H9 (cell line): ENCODE measurements at regions not wholly inside any gene's neighbourhood (a gene's known extent, or its start where the extent isn't known, plus 50 kb on each side); places are given as distances from the start of the nearest gene placed in this dataset.
"Not testable (repeated sequence)": the region's sequence is repeated elsewhere in the genome, so short reads cannot be mapped to it uniquely, and the experiment has no call there.

Source experiments
- DNase-seq: peaks from one replicate; pipeline ENCODE4 v3.0.0-alpha.2; 2017
- H2AFZ ChIP-seq: one replicate; pipeline ENCODE4 v1.6.1; 2013; ENCODE audit warnings: mild to moderate bottlenecking, low read length, control low read depth, moderate library complexity
- H2AK5ac ChIP-seq: 2 replicates; pipeline ENCODE4 v1.6.1; 2013; ENCODE audit warnings: low read length, control low read depth, mixed read lengths; ENCODE audit not compliant: insufficient read length
- H2BK120ac ChIP-seq: one replicate; pipeline ENCODE4 v1.6.1; 2013; ENCODE audit warnings: low read depth, mild to moderate bottlenecking, low read length, control low read depth, inconsistent platforms; ENCODE audit not compliant: poor library complexity, severe bottlenecking
- H2BK12ac ChIP-seq: 2 replicates; pipeline ENCODE4 v1.6.1; 2013; ENCODE audit warnings: low read length, control low read depth, mixed read lengths, low read depth; ENCODE audit not compliant: insufficient read length
- H2BK15ac ChIP-seq: 2 replicates; pipeline ENCODE4 v1.6.1; 2013; ENCODE audit warnings: low read depth, low read length, control low read depth
- H2BK20ac ChIP-seq: one replicate; pipeline ENCODE4 v1.6.1; 2013; ENCODE audit warnings: low read depth, mild to moderate bottlenecking, low read length, control low read depth, inconsistent platforms; ENCODE audit not compliant: poor library complexity, severe bottlenecking
- H2BK5ac ChIP-seq: 2 replicates; pipeline ENCODE4 v1.6.1; 2013; ENCODE audit warnings: low read length, control low read depth, mixed read lengths; ENCODE audit not compliant: insufficient read length
- H3K14ac ChIP-seq: 2 replicates; pipeline ENCODE4 v1.6.1; 2013; ENCODE audit warnings: low read length, control low read depth; ENCODE audit not compliant: insufficient read depth
- H3K18ac ChIP-seq: 2 replicates; pipeline ENCODE4 v1.6.1; 2013; ENCODE audit warnings: low read depth, mild to moderate bottlenecking, mixed read lengths, low read length, control low read depth; ENCODE audit not compliant: insufficient read length
- H3K23ac ChIP-seq: 2 replicates; pipeline ENCODE4 v1.6.1; 2013; ENCODE audit warnings: low read length, control low read depth, mixed read lengths, low read depth; ENCODE audit not compliant: insufficient read length
- H3K23me2 ChIP-seq: 2 replicates; pipeline ENCODE4 v1.6.1; 2013; ENCODE audit warnings: low read depth, mild to moderate bottlenecking, mixed read lengths, low read length, control low read depth; ENCODE audit not compliant: insufficient read length, poor library complexity, severe bottlenecking
- H3K27ac ChIP-seq: 2 replicates; pipeline ENCODE4 v1.5.1; 2013; ENCODE audit warnings: low read length, control low read depth, mixed read lengths, low read depth; ENCODE audit not compliant: insufficient read length
- H3K27me3 ChIP-seq: 2 replicates; pipeline ENCODE4 v1.6.1; 2013; ENCODE audit warnings: low read length, control low read depth, inconsistent platforms; ENCODE audit not compliant: insufficient read depth
- H3K4ac ChIP-seq: 2 replicates; pipeline ENCODE4 v1.6.1; 2013; ENCODE audit warnings: low read depth, mild to moderate bottlenecking, control low read depth, inconsistent platforms, low read length, moderate library complexity
- H3K4me1 ChIP-seq: 2 replicates; pipeline ENCODE4 v1.6.1; 2013; ENCODE audit warnings: low read length, control low read depth, inconsistent platforms; ENCODE audit not compliant: insufficient read depth
- H3K4me2 ChIP-seq: 2 replicates; pipeline ENCODE4 v1.6.1; 2013; ENCODE audit warnings: low read length, control low read depth, mixed read lengths; ENCODE audit not compliant: insufficient read length, insufficient read depth
- H3K56ac ChIP-seq: 2 replicates; pipeline ENCODE4 v1.6.1; 2013; ENCODE audit warnings: low read depth, mild to moderate bottlenecking, mixed read lengths, low read length, control low read depth; ENCODE audit not compliant: insufficient read length
- H3K79me1 ChIP-seq: 2 replicates; pipeline ENCODE4 v1.6.1; 2013; ENCODE audit warnings: low read depth, mild to moderate bottlenecking, moderate library complexity, low read length, control low read depth, inconsistent platforms; ENCODE audit not compliant: insufficient read depth, poor library complexity, severe bottlenecking
- H3K79me2 ChIP-seq: 2 replicates; pipeline ENCODE4 v1.6.1; 2013; ENCODE audit warnings: low read length, control low read depth, inconsistent platforms; ENCODE audit not compliant: insufficient read depth
- H3K9ac ChIP-seq: 2 replicates; pipeline ENCODE4 v1.6.1; 2013; ENCODE audit warnings: low read length, control low read depth, mixed read lengths; ENCODE audit not compliant: insufficient read length; ENCODE audit errors: extremely low read depth
- H3K9me3 ChIP-seq: one replicate; pipeline ENCODE4 v1.6.1; 2013; ENCODE audit warnings: low read depth, low read length, inconsistent platforms; ENCODE audit not compliant: control insufficient read depth
- H3T11ph ChIP-seq: one replicate; pipeline ENCODE4 v1.6.1; 2013; ENCODE audit warnings: mild to moderate bottlenecking, low read length, control low read depth, inconsistent platforms
- H4K20me1 ChIP-seq: one replicate; pipeline ENCODE4 v1.6.1; 2013; ENCODE audit not compliant: control insufficient read depth, insufficient read length, insufficient read depth
- H4K5ac ChIP-seq: 2 replicates; pipeline ENCODE4 v1.6.1; 2013; ENCODE audit warnings: low read depth, mild to moderate bottlenecking, mixed read lengths, low read length, control low read depth; ENCODE audit not compliant: insufficient read length
- H4K8ac ChIP-seq: replicated peaks from 2 replicates; pipeline ENCODE4 v1.6.1; 2013; ENCODE audit warnings: low read length, control low read depth, mixed read lengths, low read depth; ENCODE audit not compliant: insufficient read length
- H4K91ac ChIP-seq: 2 replicates; pipeline ENCODE4 v1.6.1; 2013; ENCODE audit warnings: low read depth, mild to moderate bottlenecking, moderate library complexity, mixed read lengths, low read length, control low read depth; ENCODE audit not compliant: insufficient read length
- H3K27ac Mint-ChIP-seq, 3 experiments: 2 replicates in 2 of 3; 3 replicates in 1 of 3; pipeline ENCODE4 v1.8.0; 2020 to 2021; ENCODE audit warnings: mixed read lengths in 3 of 3, mild to moderate bottlenecking in 1 of 3, moderate library complexity in 1 of 3
- H3K27me3 Mint-ChIP-seq: 2 replicates; pipeline ENCODE4 v1.8.0; 2021; ENCODE audit warnings: low read depth, mild to moderate bottlenecking, moderate library complexity, mixed read lengths
- H3K36me3 Mint-ChIP-seq, 3 experiments: 2 replicates in 2 of 3; 3 replicates in 1 of 3; pipeline ENCODE4 v1.8.0; 2020 to 2021; ENCODE audit warnings: low read depth in 3 of 3, mixed read lengths in 3 of 3; ENCODE audit not compliant: insufficient read depth in 1 of 3
- H3K4me1 Mint-ChIP-seq, 2 experiments: 2 replicates each; pipeline ENCODE4 v1.8.0; 2020; ENCODE audit warnings: mixed read lengths in 2 of 2
- H3K4me3 Mint-ChIP-seq, 2 experiments: 2 replicates in 1 of 2; 3 replicates in 1 of 2; pipeline ENCODE4 v1.8.0; 2020 to 2021; ENCODE audit warnings: mild to moderate bottlenecking in 2 of 2, mixed read lengths in 2 of 2, moderate library complexity in 1 of 2
- H3K9me3 Mint-ChIP-seq, 2 experiments: 2 replicates in 1 of 2; 3 replicates in 1 of 2; pipeline ENCODE4 v1.8.0; 2020; ENCODE audit warnings: mild to moderate bottlenecking in 2 of 2, mixed read lengths in 2 of 2, moderate library complexity in 1 of 2
- CTCF ChIP-seq: fragments of 200-600 bp; sonication (generic); conservative IDR thresholded peaks from 3 replicates; pipeline ENCODE4 v1.8.0; 2021; ENCODE audit warnings: antibody characterized with exemption, mild to moderate bottlenecking
- WGBS: extraction: QIAGEN DNeasy Blood & Tissue Kit; methylation state at CpG from one replicate; pipeline ENCODE4 v1.1.7; 2013; ENCODE audit warnings: missing lambda C conversion rate, low lambda C conversion rate, mixed read lengths; ENCODE audit not compliant: insufficient read length; ENCODE audit errors: extremely low coverage; 5-methylcytosine and 5-hydroxymethylcytosine counted together

- Histone ChIP-seq H4K5ac (no peak overlapping the region), H3K4me2 (no peak overlapping the region), H3K27me3 (no peaks in the 10 kb centered on the region), H2BK15ac (no peak overlapping the region), H2BK5ac (no peak overlapping the region), H3K4ac (no peak overlapping the region), H3K9ac (no peak overlapping the region), H2AFZ (no peak overlapping the region), H3K14ac (no peak overlapping the region), H3K18ac (no peak overlapping the region), H3K4me1 (no peaks in the 10 kb centered on the region), H4K8ac (no peak overlapping the region), H2BK12ac (no peak overlapping the region), H3K9me3 (no peaks in the 10 kb centered on the region), H3K56ac (no peak overlapping the region), H4K20me1 (no peaks in the 10 kb centered on the region), H2AK5ac (no peak overlapping the region), H2BK120ac (no peak overlapping the region), H3K79me1 (no peaks in the 10 kb centered on the region), H4K91ac (no peak overlapping the region), H2BK20ac (no peak overlapping the region), H3K23me2 (no peaks in the 10 kb centered on the region), H3K27ac (no peak overlapping the region), H3K79me2 (no peaks in the 10 kb centered on the region), H3K23ac (no peak overlapping the region), H3T11ph (no peak overlapping the region)
- no peak overlapping the region for H3K4me3 Mint-ChIP-seq
- peaks cover 10 to 11% of the 10 kb centered on the region in 2 experiments for H3K4me1 Mint-ChIP-seq
- H3K36me3 Mint-ChIP-seq = peaks cover 0 to under 1% (median 0%) of the 10 kb centered on the region in 3 experiments; a peak in 1 of 7 replicates
- H3K27ac Mint-ChIP-seq = peak overlapping the region in 1 of 3 experiments; percentile 18; a peak in 1 of 7 replicates
- peaks cover 2% of the 10 kb centered on the region; the same call in 1 of the 2 replicates for H3K27me3 Mint-ChIP-seq
- no peak for TF ChIP-seq CTCF
- DNase-seq = no peak
- H3K9me3 Mint-ChIP-seq = 0 out of 5 replicates have a peak, but pooled peaks cover 0 to under 1% of the 10 kb centered on the region in 2 experiments
These were observed 111.0 kb upstream of the ANTXRL start for GRCh38 chr10:46175831-46176230.

GRCh38 chr10:46187431-46187830 lies 99.4 kb upstream of the ANTXRL start:
- not testable (repeated sequence) for H4K20me1 ChIP-seq

More at GRCh38 chr10:46187431-46187830, 99.4 kb upstream of the ANTXRL start:
- not testable (repeated sequence) for H3K4me3 Mint-ChIP-seq, H4K5ac ChIP-seq, H2BK5ac ChIP-seq, H3K4me2 ChIP-seq, H3K27ac ChIP-seq, H3K79me2 ChIP-seq, H2BK120ac ChIP-seq, H2BK15ac ChIP-seq, H3K27me3 ChIP-seq, H2BK20ac ChIP-seq, H4K91ac ChIP-seq, H3K36me3 Mint-ChIP-seq, DNase-seq, H3K56ac ChIP-seq, H3K23me2 ChIP-seq, H3K4me1 ChIP-seq, H3K27me3 Mint-ChIP-seq, H3K9me3 Mint-ChIP-seq, H3K9ac ChIP-seq, H3T11ph ChIP-seq, H3K4ac ChIP-seq, H2AFZ ChIP-seq, H3K14ac ChIP-seq, H3K4me1 Mint-ChIP-seq, H2AK5ac ChIP-seq, H2BK12ac ChIP-seq, H3K27ac Mint-ChIP-seq, H3K23ac ChIP-seq, H4K8ac ChIP-seq, H3K79me1 ChIP-seq, H3K9me3 ChIP-seq, H3K18ac ChIP-seq
- no CpG with 5 or more reads among the region's 3 CpGs for WGBS
